A549 (cell line): ENCODE measurements at regions not wholly inside any gene's neighbourhood (a gene's known extent, or its start where the extent isn't known, plus 50 kb on each side); places are given as distances from the start of the nearest gene placed in this dataset.

Experiments used
- ATAC-seq, 2 experiments: fragments of 200-7000 bp in 1 of 2; fragments of >200 bp in 1 of 2; cut with Nextera tagmentation in 1 of 2; cut with Tn5 transposase in 1 of 2; 3 replicates each; pipeline versions ENCODE4 v1.8.0 to v1.9.1; 2018 to 2020; ENCODE audit warnings: mild to moderate bottlenecking in 1 of 2, moderate library complexity in 1 of 2
- CTCF ChIA-PET: fragments of 300-600 bp; sonication (Branson Sonifier 250); formaldehyde crosslinking; extraction: SDS; loops from one replicate; lab custom pipeline; 2021; ENCODE audit warnings: antibody characterized with exemption, inconsistent platforms; lab: Yijun Ruan, JAX
- POLR2A ChIA-PET: fragments of 350-600 bp; formaldehyde crosslinking; extraction: SDS; loops from one replicate; lab custom pipeline; 2021; ENCODE audit warnings: antibody characterized with exemption, inconsistent platforms; lab: Yijun Ruan, JAX
- DNase-seq, 2 experiments: peaks; one replicate each; pipeline versions ENCODE4 v3.0.0 to v3.0.0-alpha.2; 2011 to 2016; ENCODE audit warnings: low read depth in 1 of 2, low spot score in 1 of 2
- FAIRE-seq: peaks from 2 replicates; lab custom pipeline; 2011; peaks lifted over from hg19 to GRCh38; lab: Jason Lieb, UNC
- H3K27ac ChIP-seq, 2 experiments: fragments of >200 bp; sonication (Bioruptor Twin); formaldehyde crosslinking; 3 replicates each; pipeline ENCODE4 v1.5.1; 2016 to 2017
- H3K4me1 ChIP-seq: fragments of >200 bp; sonication (Bioruptor Twin); formaldehyde crosslinking; 3 replicates; pipeline ENCODE4 v1.6.1; 2016
- H3K4me2 ChIP-seq: fragments of >200 bp; sonication (Bioruptor Twin); formaldehyde crosslinking; 3 replicates; pipeline ENCODE4 v1.6.1; 2016
- H3K4me3 ChIP-seq: fragments of >200 bp; sonication (Bioruptor Twin); formaldehyde crosslinking; 3 replicates; pipeline ENCODE4 v1.5.1; 2016
- H3K9me3 ChIP-seq: fragments of >200 bp; sonication (Bioruptor Twin); formaldehyde crosslinking; 3 replicates; pipeline ENCODE4 v1.6.1; 2016
- BCL3 ChIP-seq: fragments of >200 bp; sonication (Bioruptor Twin); formaldehyde crosslinking; IDR thresholded peaks from 3 replicates; pipeline ENCODE4 v1.6.1; 2016
- CBX2 ChIP-seq: fragments of 200-600 bp; sonication (generic); IDR thresholded peaks from 2 replicates; pipeline ENCODE4 v1.6.1; 2016; ENCODE audit warnings: low read depth, mild to moderate bottlenecking, borderline replicate concordance
- CBX8 ChIP-seq: fragments of 200-600 bp; sonication (generic); IDR thresholded peaks from 2 replicates; pipeline ENCODE4 v1.6.1; 2016
- E2F6 ChIP-seq: IDR thresholded peaks from 2 replicates; pipeline ENCODE4 v1.6.1; 2012; ENCODE audit warnings: low read depth, borderline replicate concordance
- EHF ChIP-seq: fragments of 250-450 bp; sonication (Bioruptor Pico); IDR thresholded peaks from 2 replicates; pipeline ENCODE4 v1.5.0; 2020; ENCODE audit warnings: mild to moderate bottlenecking
- HEYL ChIP-seq: fragments of 250-450 bp; sonication (Bioruptor Pico); IDR thresholded peaks from 2 replicates; pipeline ENCODE4 v1.8.0; 2021; ENCODE audit warnings: mild to moderate bottlenecking, moderate library complexity
- HOXA7 ChIP-seq: fragments of 250-450 bp; sonication (Bioruptor Pico); IDR thresholded peaks from 2 replicates; pipeline ENCODE4 v1.5.0; 2020; ENCODE audit warnings: mild to moderate bottlenecking, moderate library complexity
- JUNB ChIP-seq: fragments of >200 bp; sonication (Bioruptor Twin); formaldehyde crosslinking; IDR thresholded peaks from 2 replicates; pipeline ENCODE4 v1.6.1; 2016
- KDM5A ChIP-seq: fragments of 200-600 bp; sonication (generic); IDR thresholded peaks from 2 replicates; pipeline ENCODE4 v1.6.1; 2016; ENCODE audit warnings: antibody characterized with exemption, mild to moderate bottlenecking
- MAFK ChIP-seq: fragments of 450-650 bp; IDR thresholded peaks from 2 replicates; pipeline ENCODE4 v1.6.1; 2014; ENCODE audit not compliant: partially characterized antibody
- MAZ ChIP-seq: fragments of 150-350 bp; IDR thresholded peaks from 2 replicates; pipeline ENCODE4 v1.6.1; 2014; ENCODE audit warnings: antibody characterized with exemption, low read depth, low read length, borderline replicate concordance
- MYC ChIP-seq: IDR thresholded peaks from 2 replicates; pipeline ENCODE4 v1.6.1; 2012; ENCODE audit warnings: mild to moderate bottlenecking, inconsistent platforms, low read length, improper control_type of control experiment, borderline replicate concordance
- NR3C1 ChIP-seq: fragments of >200 bp; sonication (Bioruptor Twin); formaldehyde crosslinking; IDR thresholded peaks from 3 replicates; pipeline ENCODE4 v1.6.1; 2017
- RAD21 ChIP-seq, 2 experiments: fragments of >200 bp in 1 of 2; sonication (Bioruptor Twin) in 1 of 2; formaldehyde crosslinking in 1 of 2; IDR thresholded peaks in 1 of 2; conservative IDR thresholded peaks in 1 of 2; 2 replicates in 1 of 2; 3 replicates in 1 of 2; pipeline ENCODE4 v1.6.1; 2012 to 2018; ENCODE audit warnings: inconsistent platforms in 1 of 2
- RCOR1 ChIP-seq: fragments of 150-350 bp; IDR thresholded peaks from 2 replicates; pipeline ENCODE4 v1.6.1; 2014; ENCODE audit warnings: antibody characterized with exemption, low read length, low read depth
- RFX5 ChIP-seq: fragments of 450-650 bp; IDR thresholded peaks from 2 replicates; pipeline ENCODE4 v1.7.1; 2014; ENCODE audit warnings: antibody characterized with exemption, mild to moderate bottlenecking, moderate library complexity
- SREBF2 ChIP-seq: fragments of 450-650 bp; IDR thresholded peaks from 2 replicates; pipeline ENCODE4 v1.6.1; 2014; ENCODE audit warnings: mild to moderate bottlenecking, moderate library complexity
- TP53 ChIP-seq: fragments of 250-450 bp; sonication (Bioruptor Pico); IDR thresholded peaks from 2 replicates; pipeline ENCODE4 v1.5.0; 2021; ENCODE audit warnings: mild to moderate bottlenecking, moderate library complexity
- WGBS: methylation state at CpG from one replicate; pipeline ENCODE4 v1.1.6; 2017; ENCODE audit errors: missing lambda C conversion rate; 5-methylcytosine and 5-hydroxymethylcytosine counted together
- TF ChIP-seq, protein P1 (sequence below): IDR thresholded peaks from 2 replicates; pipeline ENCODE4 v1.6.1; 2012
- TF ChIP-seq, protein P2 (sequence below): IDR thresholded peaks from 2 replicates; pipeline ENCODE4 v1.6.1; 2012
- TF ChIP-seq, protein P3 (sequence below): fragments of >200 bp; sonication (Bioruptor Twin); formaldehyde crosslinking; IDR thresholded peaks from 2 replicates; pipeline ENCODE4 v1.6.1; 2016

DNA sequence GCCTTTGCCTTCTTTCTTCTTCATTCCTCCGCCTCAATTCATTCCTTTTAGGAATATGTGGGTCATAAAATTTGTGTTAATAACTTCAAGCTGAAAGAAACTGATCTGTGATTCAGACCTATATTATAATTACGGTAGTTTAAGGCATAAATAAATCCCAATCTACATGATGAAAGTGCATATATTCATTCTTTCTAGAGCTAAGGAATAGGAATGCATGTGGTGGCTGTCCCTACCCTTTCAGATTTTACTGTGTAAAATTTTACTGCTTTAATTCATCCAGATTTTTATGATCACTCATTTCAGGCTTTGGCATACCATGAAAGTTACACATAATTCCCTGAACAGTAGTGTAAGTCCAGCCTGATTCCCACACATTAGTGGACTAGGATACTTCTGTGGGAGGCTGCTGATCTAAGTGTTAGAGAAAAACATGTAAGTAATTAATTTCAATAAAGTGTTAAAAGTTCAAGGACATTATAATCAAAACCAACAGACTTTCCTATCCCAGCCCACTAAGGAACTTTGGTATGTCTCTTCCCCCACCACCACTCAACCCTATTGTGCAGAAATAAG lies 83.1 kb downstream of the HINT1 start (continued):
- TF ChIP-seq SREBF2 (no peak), CBX8 (no peak), E2F6 (no peak), CBX2 (no peak)

DNA sequence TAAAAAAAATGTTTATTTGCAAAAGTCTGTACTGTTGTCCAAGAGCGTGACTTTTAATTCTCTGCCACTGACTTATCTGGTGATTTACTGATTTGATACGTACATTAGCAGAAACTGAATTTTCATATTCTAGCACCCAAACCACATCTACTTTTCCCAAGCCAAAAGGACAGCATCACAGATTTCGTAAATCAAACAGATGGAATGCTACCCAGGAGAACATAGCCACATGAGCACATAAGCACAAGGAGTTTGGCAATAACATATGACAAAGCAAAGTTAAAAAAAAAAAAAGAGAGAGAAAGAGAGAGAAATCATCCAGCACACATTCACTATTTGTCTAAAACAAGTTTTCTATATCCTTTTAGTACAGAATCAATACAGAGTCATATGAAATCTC lies 83.7 kb downstream of the HINT1 start:
- CTCF ChIA-PET: no interaction called here
- 63% methylated on average over 3 of the region's 3 CpGs for WGBS

DNA sequence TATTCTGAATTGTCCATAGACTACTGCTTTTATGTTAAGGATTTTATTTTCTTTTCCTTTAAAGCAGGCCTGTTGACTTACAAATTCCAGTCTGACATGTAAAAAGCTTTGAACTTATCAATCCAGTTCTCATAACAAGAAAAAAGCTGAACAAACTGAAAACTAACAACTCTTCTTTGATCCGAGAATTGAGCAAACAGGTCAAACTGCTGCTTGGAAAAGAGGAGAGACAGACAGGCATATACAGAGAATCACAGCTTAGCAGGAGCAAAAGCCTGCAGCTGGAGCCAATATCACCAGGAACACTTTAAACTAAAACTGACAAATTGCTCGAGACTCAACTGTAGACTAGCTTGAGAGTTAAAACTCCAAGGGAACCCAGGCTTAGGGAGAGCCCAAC lies 85.8 kb downstream of the HINT1 start:
- CTCF ChIA-PET: no interaction called here
- DNase-seq: no peak
- FAIRE-seq: no peak
- H3K4me2 ChIP-seq: no peak overlapping the region
- POLR2A ChIA-PET: no interaction called here
- H3K4me3 ChIP-seq: no peak overlapping the region
- TF ChIP-seq JUNB (no peak), RCOR1 (no peak), BCL3 (no peak), RFX5 (no peak), HEYL (CRISPR knock-in tag) (no peak)
- TF ChIP-seq, all 56 proteins: peak for 0
- Histone ChIP-seq H3K4me1 (no peaks in the 10 kb centered on the region), H3K9me3 (no peaks in the 10 kb centered on the region), H3K27ac (no peak overlapping the region)
- ATAC-seq: no peak
- 18% methylated on average over 2 of the region's 2 CpGs for WGBS

More for the DNA sequence above, 83.7 kb downstream of the HINT1 start:
- no peak overlapping the region for H3K27ac ChIP-seq
- no peak overlapping the region for H3K4me3 ChIP-seq
- no peak for ATAC-seq
- H3K9me3 ChIP-seq: peaks cover 2% of the 10 kb centered on the region; the same call in 1 of the 3 replicates
- DNase-seq: no peak
- no peaks in the 10 kb centered on the region for H3K4me1 ChIP-seq
- FAIRE-seq: no peak
- no peak overlapping the region for H3K4me2 ChIP-seq
- POLR2A ChIA-PET: no interaction called here
- TF ChIP-seq MYC (no peak), TP53 (CRISPR knock-in tag) (no peak), RAD21 (conservative IDR thresholded peaks at IDR 0.05 in 1 of 2, IDR thresholded peaks at IDR 0.05 in 1 of 2) (no peak), EHF (CRISPR knock-in tag) (no peak), E2F6 (no peak), HOXA7 (CRISPR knock-in tag) (no peak), NR3C1 (no peak), KDM5A (no peak), MAFK (no peak), MAZ (no peak)
- TF ChIP-seq, protein P1, sequence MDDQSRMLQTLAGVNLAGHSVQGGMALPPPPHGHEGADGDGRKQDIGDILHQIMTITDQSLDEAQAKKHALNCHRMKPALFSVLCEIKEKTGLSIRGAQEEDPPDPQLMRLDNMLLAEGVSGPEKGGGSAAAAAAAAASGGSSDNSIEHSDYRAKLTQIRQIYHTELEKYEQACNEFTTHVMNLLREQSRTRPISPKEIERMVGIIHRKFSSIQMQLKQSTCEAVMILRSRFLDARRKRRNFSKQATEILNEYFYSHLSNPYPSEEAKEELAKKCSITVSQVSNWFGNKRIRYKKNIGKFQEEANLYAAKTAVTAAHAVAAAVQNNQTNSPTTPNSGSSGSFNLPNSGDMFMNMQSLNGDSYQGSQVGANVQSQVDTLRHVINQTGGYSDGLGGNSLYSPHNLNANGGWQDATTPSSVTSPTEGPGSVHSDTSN: no peak
- TF ChIP-seq, protein P2, sequence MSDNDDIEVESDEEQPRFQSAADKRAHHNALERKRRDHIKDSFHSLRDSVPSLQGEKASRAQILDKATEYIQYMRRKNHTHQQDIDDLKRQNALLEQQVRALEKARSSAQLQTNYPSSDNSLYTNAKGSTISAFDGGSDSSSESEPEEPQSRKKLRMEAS: no peak
- TF ChIP-seq, protein P3, sequence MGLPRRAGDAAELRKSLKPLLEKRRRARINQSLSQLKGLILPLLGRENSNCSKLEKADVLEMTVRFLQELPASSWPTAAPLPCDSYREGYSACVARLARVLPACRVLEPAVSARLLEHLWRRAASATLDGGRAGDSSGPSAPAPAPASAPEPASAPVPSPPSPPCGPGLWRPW: no peak
- TF ChIP-seq, all 56 proteins: peak for 0
